Astrocyte (in vitro differentiated cells and primary cell): ENCODE measurements at regions not wholly inside any gene's neighbourhood (a gene's known extent, or its start where the extent isn't known, plus 50 kb on each side); places are given as distances from the start of the nearest gene placed in this dataset.
"Not testable (repeated sequence)": the region's sequence is repeated elsewhere in the genome, so short reads cannot be mapped to it uniquely, and the experiment has no call there.

Experiments used
- CTCF ChIP-seq: IDR thresholded peaks from 2 replicates; pipeline ENCODE4 v1.5.1; 2011; ENCODE audit warnings: low read depth, mild to moderate bottlenecking, inconsistent platforms, low read length, moderate library complexity; ENCODE audit not compliant: insufficient read depth
- EZH2 ChIP-seq: IDR thresholded peaks from 2 replicates; pipeline ENCODE4 v1.6.1; 2012; ENCODE audit warnings: mild to moderate bottlenecking, low read length, inconsistent platforms; ENCODE audit not compliant: insufficient read depth

- TF ChIP-seq CTCF, EZH2: not testable (repeated sequence)
These were observed 448.6 kb downstream of the SPATA31D1 start for GRCh38 chr9:82437183-82437582.
